RWPE1 (cell line): ENCODE measurements at regions not wholly inside any gene's neighbourhood (a gene's known extent, or its start where the extent isn't known, plus 50 kb on each side); places are given as distances from the start of the nearest gene placed in this dataset.

Experiments used
- CTCF ChIA-PET: fragments of 350-600 bp; sonication (Branson Sonifier 250); formaldehyde crosslinking; extraction: SDS; loops from one replicate; lab custom pipeline; 2021; lab: Yijun Ruan, JAX
- POLR2A ChIA-PET: fragments of 400-600 bp; formaldehyde crosslinking; extraction: SDS; loops from one replicate; lab custom pipeline; 2020; ENCODE audit warnings: antibody characterized with exemption; ENCODE audit not compliant: low non-redundant PET; lab: Yijun Ruan, JAX
- DNase-seq: peaks from one replicate; pipeline ENCODE4 v3.0.0; 2012; ENCODE audit warnings: low spot score
- H3K27ac ChIP-seq: fragments of 450-650 bp; 2 replicates; pipeline ENCODE4 v1.5.1; 2017
- CTCF ChIP-seq: fragments of 450-650 bp; conservative IDR thresholded peaks from 2 replicates; pipeline ENCODE4 v1.5.1; 2017; ENCODE audit warnings: low read depth, mild to moderate bottlenecking

- H3K27ac ChIP-seq, result no peak overlapping the region
- POLR2A ChIA-PET, result no interaction called here
- TF ChIP-seq CTCF, result no peak
- CTCF ChIA-PET, result no interaction called here
- peak; percentile 1 for DNase-seq
These were observed 340.4 kb downstream of the SLC6A15 start for GRCh38 chr12:84572196-84572595.

GRCh38 chr12:84562331-84562730 lies 350.3 kb downstream of the SLC6A15 start:
- no peak overlapping the region for H3K27ac ChIP-seq
- no peak for DNase-seq
- POLR2A ChIA-PET, result no interaction called here
- TF ChIP-seq CTCF, result no peak
- CTCF ChIA-PET, result no interaction called here

- TF ChIP-seq CTCF, result no peak
- ChIA-PET POLR2A (no interaction called here), CTCF (interaction anchor here (0.6 kb wide), 2 partner anchors 17 to 1417 kb away, joined by 3 to 4 read pairs; no protein-coding TSS in a partner anchor)
- no peak overlapping the region for H3K27ac ChIP-seq
- DNase-seq, result no peak
These were observed 351.2 kb downstream of the SLC6A15 start for GRCh38 chr12:84561351-84561750.

- TF ChIP-seq CTCF, result no peak
- CTCF ChIA-PET, result no interaction called here
- POLR2A ChIA-PET, result no interaction called here
These were observed 358.3 kb downstream of the SLC6A15 start for GRCh38 chr12:84554199-84554723.

GRCh38 chr12:84553331-84554117 lies 359.1 kb downstream of the SLC6A15 start:
- ChIA-PET CTCF (no interaction called here), POLR2A (no interaction called here)
- DNase-seq, result no peak
- no peak for TF ChIP-seq CTCF
- H3K27ac ChIP-seq, result no peak overlapping the region

More at GRCh38 chr12:84554199-84554723, 358.3 kb downstream of the SLC6A15 start:
- no peak overlapping the region for H3K27ac ChIP-seq
- no peak for DNase-seq

GRCh38 chr12:84551373-84551772 lies 361.2 kb downstream of the SLC6A15 start:
- no peak for DNase-seq
- TF ChIP-seq CTCF, result no peak
- H3K27ac ChIP-seq, result no peak overlapping the region
- ChIA-PET CTCF (interaction anchor here (0.7 kb wide), 1 partner anchor 392 kb away, joined by 3 read pairs; no protein-coding TSS in a partner anchor), POLR2A (no interaction called here)
